Left cardiac atrium (tissue), 4 donors: ENCODE measurements at regions not wholly inside any gene's neighbourhood (a gene's known extent, or its start where the extent isn't known, plus 50 kb on each side); places are given as distances from the start of the nearest gene placed in this dataset.
"Not testable (repeated sequence)": the region's sequence is repeated elsewhere in the genome, so short reads cannot be mapped to it uniquely, and the experiment has no call there.

Source experiments
- ATAC-seq, 2 donors: fragments of 200-7000 bp; cut with Tn5 transposase; one replicate each; pipeline ENCODE4 v1.9.1; 2020; ENCODE audit warnings: mild to moderate bottlenecking in 2 of 2, moderate library complexity in 2 of 2
- DNase-seq: peaks from one replicate; pipeline ENCODE4 v3.0.0-alpha.2; 2020
- intact Hi-C, 2 donors: fragments of 100-400 bp; cut with DNase I; formaldehyde crosslinking; loops; one replicate each; pipeline versions ENCODE4 v1.14.1 to v1.15.1; 2022 to 2023
- donor health status: DM: no; HTN: yes; CAD: no.
- donor health status: DM: no; HTN: yes; CAD: no; lungs with severe emphysema.
- donor health status: DM: yes; HTN: yes; CAD: no.
- donor health status: Dilated cardiomyopathy.

DNA sequence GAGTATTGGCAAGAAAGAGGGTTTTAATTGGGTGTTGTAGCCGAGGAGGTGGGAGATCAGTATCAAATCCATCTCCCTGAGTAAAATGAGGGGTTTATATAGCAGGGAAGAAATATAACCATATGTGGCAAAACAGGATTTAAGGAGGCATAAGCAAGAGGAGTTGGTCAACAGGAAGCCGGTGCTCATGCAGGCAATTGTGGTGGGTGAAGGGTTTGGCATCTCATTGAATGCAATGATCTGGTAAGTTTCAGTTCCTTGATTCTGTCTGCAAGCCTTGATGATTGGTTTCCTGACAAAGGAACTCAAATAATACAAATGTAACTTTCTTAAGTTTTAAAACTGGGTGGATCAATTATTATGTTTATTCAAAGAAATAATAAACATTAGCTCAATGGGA lies 564.4 kb upstream of the LINC00305 start:
- ATAC-seq (no peak), DNase-seq (no peak)
- intact Hi-C loops: no loop called here

DNA sequence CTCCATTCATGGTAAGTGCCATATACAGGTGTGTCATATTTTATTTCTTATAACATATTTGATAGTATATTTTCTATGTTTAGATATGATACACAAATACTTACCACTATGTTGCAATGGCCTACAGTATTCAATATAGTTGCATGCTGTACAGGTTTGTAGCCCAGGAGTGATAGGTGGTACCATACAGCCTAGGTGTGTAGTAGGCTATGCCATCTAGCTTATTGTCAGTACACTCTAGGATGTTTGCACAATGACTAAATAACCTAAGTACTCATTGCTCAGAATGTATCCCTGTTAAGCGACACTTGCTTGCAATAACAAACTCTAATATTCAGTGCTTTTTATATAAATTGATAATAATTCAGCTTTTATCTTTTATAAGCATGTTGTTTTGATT lies 563.1 kb upstream of the LINC00305 start:
- no peak for ATAC-seq
- DNase-seq: no peak
- intact Hi-C loops: no loop called here

DNA sequence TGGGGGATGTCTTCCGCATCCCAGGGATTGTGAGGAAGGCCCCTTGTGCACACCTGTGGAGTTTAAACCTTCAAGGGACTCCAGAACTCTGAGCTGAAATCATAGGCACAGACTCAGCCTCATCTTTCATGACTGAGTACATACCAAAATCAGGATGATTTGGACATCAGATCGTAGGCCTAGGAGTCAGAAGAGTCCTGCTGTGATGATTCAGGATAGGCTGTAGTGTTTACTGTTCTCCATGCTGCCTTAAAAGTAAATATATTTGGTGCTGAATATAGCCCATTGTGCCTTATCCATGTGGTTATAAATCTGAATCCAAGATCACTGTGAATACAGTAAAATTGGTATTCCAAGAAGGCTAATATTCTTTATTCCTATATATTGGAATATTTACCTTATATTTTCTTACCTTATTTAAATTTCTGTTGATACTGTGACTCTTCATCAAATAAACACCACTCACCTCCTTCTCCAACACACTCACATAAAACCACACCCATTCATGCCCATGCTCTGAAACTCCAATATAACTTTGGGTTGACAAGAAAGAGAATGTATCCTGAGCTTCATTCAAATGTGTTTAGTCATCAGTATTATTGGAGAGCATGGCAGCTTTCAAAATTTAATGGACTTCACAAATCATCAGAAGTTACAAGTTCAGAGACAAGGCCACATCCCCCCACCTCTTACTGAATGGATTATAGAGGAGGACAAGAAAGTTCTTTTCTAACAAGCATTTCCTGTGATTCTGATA lies 561.4 kb upstream of the LINC00305 start:
- intact Hi-C loops: no loop called here
- no peak for ATAC-seq
- DNase-seq: no peak

- intact Hi-C loops: no loop called here
- no peak for DNase-seq
- no peak for ATAC-seq
Observed at GRCh38 chr18:64707052-64707451, 558.2 kb upstream of the LINC00305 start.

DNA sequence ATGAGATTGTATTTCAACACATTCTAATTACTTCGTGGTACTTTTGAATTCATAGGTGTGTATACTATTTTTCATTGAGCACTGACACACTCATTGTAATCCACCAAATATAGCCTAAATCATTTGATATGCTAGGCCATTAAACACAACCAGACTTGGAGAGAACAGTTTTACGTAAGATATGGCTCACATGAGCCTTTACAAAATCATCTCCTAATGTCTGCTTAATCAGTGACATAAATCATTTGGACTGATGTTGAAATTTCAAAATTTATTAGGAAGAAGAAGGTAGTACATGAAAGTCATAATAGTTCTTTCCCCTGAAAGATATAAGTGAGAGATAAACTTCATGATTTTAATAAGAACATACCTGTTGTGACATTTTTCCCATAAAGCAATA lies 550.2 kb upstream of the LINC00305 start:
- intact Hi-C loops: no loop called here
- no peak for DNase-seq
- no peak for ATAC-seq

- DNase-seq (no peak), ATAC-seq (no peak)
- intact Hi-C loops: no loop called here
Observed at GRCh38 chr18:64695851-64696553, 547.1 kb upstream of the LINC00305 start.

- intact Hi-C loops: no loop called here
- no peak for ATAC-seq
- DNase-seq: no peak
Observed at GRCh38 chr18:64693766-64694165, 544.9 kb upstream of the LINC00305 start.

DNA sequence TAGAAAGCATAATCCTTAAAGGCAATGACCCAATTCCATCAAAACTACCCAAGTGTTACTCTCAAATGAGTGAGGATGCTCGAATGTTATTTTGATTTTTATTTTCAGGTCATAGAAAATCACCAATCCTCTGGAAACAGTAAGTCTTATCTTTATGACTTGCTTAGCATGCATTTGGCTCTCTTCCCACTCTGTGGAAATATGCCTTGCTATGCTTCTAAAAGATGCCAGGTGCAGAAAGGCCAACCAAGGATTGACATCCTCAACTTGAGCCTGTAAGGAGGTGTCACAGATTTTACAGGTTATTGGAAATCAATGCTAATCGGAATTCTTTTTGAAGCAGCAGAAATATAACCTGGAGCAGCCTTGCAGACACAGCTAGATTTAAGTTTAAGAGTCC lies 543.9 kb upstream of the LINC00305 start:
- intact Hi-C loops: no loop called here
- ATAC-seq: no peak
- DNase-seq: no peak

- ATAC-seq (no peak), DNase-seq (no peak)
- intact Hi-C loops: no loop called here
Observed at GRCh38 chr18:64679121-64679520, 530.2 kb upstream of the LINC00305 start.

DNA sequence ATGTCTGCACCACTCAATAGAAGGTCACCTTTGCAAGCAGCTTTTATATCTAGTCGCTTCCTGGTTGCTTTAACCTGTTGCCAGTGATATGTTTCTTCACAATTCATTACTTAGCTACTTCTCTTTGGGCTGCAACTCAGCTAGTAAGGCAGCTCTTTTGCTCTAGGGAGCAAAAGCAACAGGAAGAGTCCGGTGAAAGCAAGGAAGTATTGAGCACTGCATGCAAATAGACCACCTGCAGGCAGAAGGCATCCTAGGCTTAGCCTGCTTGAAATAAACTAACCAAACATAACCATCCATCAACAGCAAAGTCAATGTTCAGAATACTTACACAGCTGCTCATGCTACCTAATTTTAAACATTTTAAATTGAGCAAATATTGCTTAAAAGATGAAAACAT lies 529.2 kb upstream of the LINC00305 start:
- intact Hi-C loops: no loop called here
- no peak for DNase-seq

DNA sequence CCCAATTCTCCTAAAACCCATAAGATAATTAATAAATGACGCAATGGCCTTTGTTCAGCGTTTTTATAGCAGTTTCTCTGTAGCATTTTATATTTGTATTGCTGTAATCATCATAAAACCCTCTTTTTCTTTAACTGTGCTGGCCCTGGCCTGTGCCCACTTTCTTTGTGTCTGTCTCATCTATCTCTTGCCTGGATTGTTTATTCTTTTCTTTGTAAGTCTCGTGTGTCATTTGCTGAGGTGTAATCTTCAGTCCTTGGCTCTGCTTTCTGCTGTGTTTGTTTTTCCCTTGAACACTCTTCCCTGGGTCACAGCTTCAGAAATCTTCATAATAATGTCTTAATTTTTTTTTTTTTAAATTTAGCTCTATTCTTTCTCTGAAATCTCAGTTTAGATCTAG lies 525.8 kb upstream of the LINC00305 start:
- intact Hi-C loops: no loop called here
- DNase-seq (no peak), ATAC-seq (no peak)

More for the DNA sequence above, 529.2 kb upstream of the LINC00305 start:
- no peak for ATAC-seq

DNA sequence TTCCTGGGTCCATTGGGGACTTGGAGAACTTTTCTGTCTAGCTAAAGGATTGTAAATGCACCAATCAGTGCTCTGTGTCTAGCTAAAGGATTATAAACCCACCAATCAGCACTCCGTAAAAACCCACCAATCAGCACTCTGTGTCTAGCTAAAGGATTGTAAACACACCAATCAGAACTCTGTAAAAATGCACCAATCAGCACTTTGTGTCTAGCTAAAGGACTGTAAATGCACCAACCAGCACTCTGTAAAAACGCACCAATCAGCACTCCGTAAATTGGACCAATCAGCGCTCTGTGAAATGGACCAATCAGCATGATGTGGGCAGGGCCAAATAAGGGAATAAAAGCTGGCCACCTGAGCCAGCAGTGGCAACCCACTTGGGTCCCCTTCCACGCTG lies 522.4 kb upstream of the LINC00305 start:
- intact Hi-C loops, ATAC-seq, DNase-seq: not testable (repeated sequence)

DNA sequence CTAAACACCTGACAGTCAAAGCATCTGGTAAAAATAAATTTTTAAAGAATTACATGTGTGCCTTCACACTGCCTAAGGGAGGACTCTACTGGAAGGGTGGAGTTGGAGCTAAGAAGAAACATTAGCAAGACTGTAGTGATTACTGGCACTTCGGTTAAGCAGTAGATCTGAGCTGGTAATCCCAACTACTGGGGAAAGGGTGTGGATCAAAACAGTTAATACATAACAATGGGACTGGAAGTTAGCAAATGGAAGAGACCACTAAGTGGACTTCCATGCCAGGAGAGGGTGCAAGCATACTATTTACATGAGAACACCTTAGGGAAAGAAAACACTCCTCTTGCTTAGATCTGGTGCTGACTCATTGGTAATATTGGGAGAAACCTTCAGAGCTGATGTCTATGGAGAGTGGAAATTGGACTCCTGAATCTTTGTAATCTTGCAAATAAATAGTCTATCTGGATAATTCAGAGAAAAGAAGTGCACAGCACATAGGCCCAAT lies 519.6 kb upstream of the LINC00305 start:
- intact Hi-C loops: no loop called here
- no peak for ATAC-seq
- no peak for DNase-seq

- intact Hi-C loops: no loop called here
- ATAC-seq (no peak), DNase-seq (no peak)
Observed at GRCh38 chr18:64663086-64663485, 514.2 kb upstream of the LINC00305 start.

- ATAC-seq (no peak), DNase-seq (no peak)
- intact Hi-C loops: no loop called here
Observed at GRCh38 chr18:64659196-64659595, 510.3 kb upstream of the LINC00305 start.

GRCh38 chr18:64653068-64653467 lies 504.2 kb upstream of the LINC00305 start:
- no peak for DNase-seq
- no peak for ATAC-seq
- intact Hi-C loops: no loop called here

DNA sequence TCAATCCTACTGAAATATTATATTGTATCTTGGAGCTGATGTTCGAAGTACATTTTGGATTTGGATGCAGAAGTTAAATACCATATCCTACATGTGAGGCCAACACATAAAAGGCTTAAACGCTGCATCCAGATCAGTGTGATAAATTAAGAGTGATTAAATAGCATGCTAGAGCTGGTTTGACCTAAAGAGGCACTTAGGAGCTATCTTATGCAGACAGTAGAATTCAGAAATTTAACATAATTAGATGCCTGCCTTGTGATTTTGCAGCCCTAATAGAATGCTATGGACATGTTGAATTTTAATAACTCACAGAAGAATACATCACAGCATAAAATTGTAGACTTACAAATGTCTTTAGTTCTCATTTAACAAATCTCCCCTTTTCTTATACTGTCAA lies 501.2 kb upstream of the LINC00305 start:
- intact Hi-C loops: no loop called here
- ATAC-seq: no peak
- DNase-seq: no peak

GRCh38 chr18:64645753-64646152 lies 496.9 kb upstream of the LINC00305 start:
- DNase-seq: no peak
- intact Hi-C loops: no loop called here
- no peak for ATAC-seq

- intact Hi-C loops: no loop called here
- DNase-seq: no peak
- ATAC-seq: no peak
Observed at GRCh38 chr18:64639536-64639935, 490.6 kb upstream of the LINC00305 start.

GRCh38 chr18:64620971-64621560 lies 472.2 kb upstream of the LINC00305 start:
- no peak for ATAC-seq
- intact Hi-C loops: no loop called here
- no peak for DNase-seq
